A673 (cell line): ENCODE measurements at regions not wholly inside any gene's neighbourhood (a gene's known extent, or its start where the extent isn't known, plus 50 kb on each side); places are given as distances from the start of the nearest gene placed in this dataset.

Source experiments
- CTCF ChIP-seq: fragments of 300-800, 200-600 bp; sonication (generic); conservative IDR thresholded peaks from 2 replicates; pipeline ENCODE4 v1.5.1; 2017; ENCODE audit warnings: low read depth, mild to moderate bottlenecking, antibody characterized with exemption, low read length, moderate library complexity, mixed read lengths
- EZH2 ChIP-seq: fragments of 200-600 bp; sonication (generic); IDR thresholded peaks from 2 replicates; pipeline ENCODE4 v1.6.1; 2017; ENCODE audit warnings: borderline replicate concordance, low read depth, mild to moderate bottlenecking, mixed read lengths, antibody characterized with exemption, low read length; ENCODE audit not compliant: poor library complexity, severe bottlenecking

GRCh38 chr13:34421858-34422475 is 520.1 kb upstream of the NBEA start:
- TF ChIP-seq CTCF (no peak), EZH2 (no peak)
